Bronchial epithelial cell (primary cell): ENCODE measurements at regions not wholly inside any gene's neighbourhood (a gene's known extent, or its start where the extent isn't known, plus 50 kb on each side); places are given as distances from the start of the nearest gene placed in this dataset.
A peak's percentile ranks its signal among the peaks of the same experiment; 100 is the strongest.

Experiments
- DNase-seq: peaks from one replicate; pipeline ENCODE4 v3.0.0-alpha.2; 2010; ENCODE audit warnings: low read depth
- FAIRE-seq: peaks from 2 replicates; lab custom pipeline; 2011; peaks lifted over from hg19 to GRCh38; lab: Jason Lieb, UNC
- H3K27me3 ChIP-seq: 2 replicates; pipeline ENCODE4 v1.5.1; 2011; ENCODE audit warnings: low read length; ENCODE audit not compliant: control insufficient read depth, insufficient read depth
- H3K36me3 ChIP-seq: 2 replicates; pipeline ENCODE4 v1.5.1; 2011; ENCODE audit warnings: low read length; ENCODE audit not compliant: control insufficient read depth, insufficient read depth
- H3K4me3 ChIP-seq: 2 replicates; pipeline ENCODE4 v1.5.1; 2011; ENCODE audit warnings: mild to moderate bottlenecking, low read depth, low read length, control low read depth
- CTCF ChIP-seq: IDR thresholded peaks from 2 replicates; pipeline ENCODE4 v1.5.1; 2011; ENCODE audit warnings: mild to moderate bottlenecking, moderate library complexity, low read length, control low read depth, inconsistent platforms; ENCODE audit not compliant: insufficient read depth, severe bottlenecking

GRCh38 chr2:206212673-206213513 is 53.2 kb downstream of the EEF1B2 start:
- Histone ChIP-seq H3K27me3 (peaks cover 4% of the 10 kb centered on the region), H3K4me3 (peak overlapping the region; percentile 16), H3K36me3 (no peaks in the 10 kb centered on the region)
- TF ChIP-seq CTCF, result no peak
- no peak for FAIRE-seq
- peak; percentile 19 for DNase-seq

- H3K36me3 ChIP-seq, result no peaks in the 10 kb centered on the region
- FAIRE-seq, result no peak
- no peak for TF ChIP-seq CTCF
- no peak for DNase-seq
- H3K27me3 ChIP-seq, result peaks cover 4% of the 10 kb centered on the region
- H3K4me3 ChIP-seq, result peak overlapping the region; percentile 16
Observed at GRCh38 chr2:206213514-206213845, 53.8 kb downstream of the EEF1B2 start.

GRCh38 chr2:206217166-206217565 is 57.3 kb upstream of the ZDBF2 start:
- Histone ChIP-seq H3K27me3 (peaks cover 6% of the 10 kb centered on the region), H3K4me3 (no peak overlapping the region), H3K36me3 (no peaks in the 10 kb centered on the region)
- DNase-seq (no peak), FAIRE-seq (no peak)
- no peak for TF ChIP-seq CTCF

- H3K27me3 ChIP-seq, result peaks cover 6% of the 10 kb centered on the region
- FAIRE-seq, result no peak
- DNase-seq, result no peak
- no peaks in the 10 kb centered on the region for H3K36me3 ChIP-seq
- no peak overlapping the region for H3K4me3 ChIP-seq
- TF ChIP-seq CTCF, result no peak
Observed at GRCh38 chr2:206217743-206218142, 56.7 kb upstream of the ZDBF2 start.

- Histone ChIP-seq H3K4me3 (no peak overlapping the region), H3K36me3 (no peaks in the 10 kb centered on the region), H3K27me3 (peaks cover 6% of the 10 kb centered on the region)
- no peak for TF ChIP-seq CTCF
- DNase-seq (no peak), FAIRE-seq (no peak)
Observed at GRCh38 chr2:206218156-206218555, 56.3 kb upstream of the ZDBF2 start.
